ENCODE measurements at regions not wholly inside any gene's neighbourhood (a gene's known extent, or its start where the extent isn't known, plus 50 kb on each side); places are given as distances from the start of the nearest gene placed in this dataset.
"Not testable (repeated sequence)": the region's sequence is repeated elsewhere in the genome, so short reads cannot be mapped to it uniquely, and the experiment has no call there.

DNA sequence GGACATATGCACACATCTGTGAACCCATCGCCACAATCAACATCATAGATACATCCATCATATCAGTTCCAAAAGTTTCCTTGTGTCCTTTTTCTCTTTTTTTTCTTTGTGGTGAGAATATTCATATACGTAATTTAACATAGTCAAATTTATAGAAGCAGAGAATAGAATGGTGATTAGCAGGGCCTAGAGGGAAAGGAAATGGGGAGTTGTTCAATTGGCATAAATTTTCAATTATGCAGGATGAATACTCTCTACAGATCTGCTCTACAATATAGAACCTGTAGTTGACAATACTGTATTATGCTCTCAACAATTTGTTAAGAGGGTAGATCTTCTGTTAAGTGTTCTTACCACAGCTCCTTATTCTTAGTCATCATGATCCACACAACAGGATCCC is 413.2 kb downstream of the SHISA9 start:
- H3K27me3 ChIP-seq (ENCODE audit: insufficient read depth, low read length): no peaks in the 10 kb centered on the region

DNA sequence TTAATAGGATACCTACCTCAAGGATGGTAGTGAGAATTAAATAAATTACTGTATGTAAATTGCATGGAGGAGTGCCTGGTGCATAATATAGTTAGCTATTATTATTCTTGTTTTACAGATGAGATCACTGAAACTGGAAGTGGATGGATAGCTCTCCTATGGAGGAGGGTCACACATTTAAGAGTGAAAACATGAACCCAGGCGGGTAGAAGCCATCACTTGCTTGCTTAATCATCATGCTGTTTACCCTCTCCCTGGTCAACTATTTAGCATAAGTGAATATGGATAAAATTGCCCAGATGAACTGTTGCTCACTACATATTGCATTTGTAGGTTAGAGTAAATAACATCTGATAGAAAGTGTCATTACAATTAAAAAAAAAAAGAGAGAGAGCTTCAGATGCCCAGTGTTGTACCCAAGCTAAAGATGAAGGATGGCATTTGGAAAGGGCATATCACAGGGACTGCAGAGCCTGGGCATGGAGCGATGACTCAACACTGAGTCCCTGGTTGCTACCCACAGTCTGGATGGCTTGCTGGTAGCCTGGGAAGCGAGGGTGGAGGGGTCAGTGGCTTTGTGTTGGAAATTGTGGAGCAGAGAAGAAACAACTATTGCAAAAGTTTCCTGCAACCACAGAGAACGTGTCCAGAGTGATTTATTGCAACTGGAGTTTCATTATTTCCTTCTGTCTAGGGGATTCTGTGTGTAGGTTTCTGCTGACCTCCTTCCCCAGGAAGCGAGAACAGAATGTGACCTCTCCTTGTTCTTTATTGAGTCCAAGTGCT is 414.4 kb downstream of the SHISA9 start:
- H3K4me1 ChIP-seq (ENCODE audit: insufficient read depth, low read length): peaks cover 4% of the 10 kb centered on the region; the same call in 1 of the 2 replicates
- no peaks in the 10 kb centered on the region for H3K9me3 ChIP-seq (ENCODE audit: insufficient read depth, low read depth, low read length)
- H3K9ac ChIP-seq (ENCODE audit: low read depth, low read length): no peak overlapping the region
- H3K4me3 ChIP-seq (ENCODE audit: low read length): no peak overlapping the region
- no peaks in the 10 kb centered on the region for H3K36me3 ChIP-seq (ENCODE audit: insufficient read depth, low read length)
- WGBS: 82% methylated on average over 5 of the region's 5 CpGs
- no peak overlapping the region for H3K27ac ChIP-seq (ENCODE audit: low read depth, low read length)
- H3K27me3 ChIP-seq (ENCODE audit: insufficient read depth, low read length): peaks cover 2% of the 10 kb centered on the region; the same call in 1 of the 2 replicates

More for the DNA sequence above, 413.2 kb downstream of the SHISA9 start:
- H3K36me3 ChIP-seq (ENCODE audit: insufficient read depth, low read length): no peaks in the 10 kb centered on the region
- peaks cover 4% of the 10 kb centered on the region; the same call in 1 of the 2 replicates for H3K4me1 ChIP-seq (ENCODE audit: insufficient read depth, low read length)
- H3K4me3 ChIP-seq (ENCODE audit: low read length): no peak overlapping the region
- no peaks in the 10 kb centered on the region for H3K9me3 ChIP-seq (ENCODE audit: insufficient read depth, low read depth, low read length)
- no peak overlapping the region for H3K9ac ChIP-seq (ENCODE audit: low read depth, low read length)
- no peak overlapping the region for H3K27ac ChIP-seq (ENCODE audit: low read depth, low read length)
- WGBS: no CpG with 5 or more reads among the region's 2 CpGs

DNA sequence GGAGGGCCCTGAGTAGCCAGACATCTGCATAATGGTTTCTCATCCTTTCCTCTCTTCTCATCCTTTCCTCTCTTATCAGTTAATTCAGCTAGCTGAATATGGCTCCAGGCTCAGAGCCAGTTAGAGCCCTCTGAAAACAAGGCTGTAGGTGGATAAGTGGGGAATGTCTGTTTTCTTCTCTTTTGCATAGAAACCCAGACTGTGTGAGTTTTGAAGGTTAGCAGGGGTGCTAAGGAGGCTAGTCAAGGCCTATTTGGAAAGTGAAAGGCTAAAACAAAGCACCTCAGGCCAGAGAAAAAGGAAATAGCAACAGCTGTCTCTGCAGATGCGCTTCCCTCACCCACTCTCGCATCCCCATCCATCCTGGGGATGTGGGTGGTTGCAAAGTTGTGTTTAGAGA is 420.9 kb downstream of the SHISA9 start:
- no peaks in the 10 kb centered on the region for H3K36me3 ChIP-seq (ENCODE audit: insufficient read depth, low read length)
- H3K4me3 ChIP-seq (ENCODE audit: low read length): no peak overlapping the region
- H3K27ac ChIP-seq (ENCODE audit: low read depth, low read length): no peak overlapping the region
- no peaks in the 10 kb centered on the region for H3K9me3 ChIP-seq (ENCODE audit: insufficient read depth, low read depth, low read length)
- no peak overlapping the region for H3K9ac ChIP-seq (ENCODE audit: low read depth, low read length)
- peaks cover 23% of the 10 kb centered on the region for H3K4me1 ChIP-seq (ENCODE audit: insufficient read depth, low read length)
- WGBS: no CpG with 5 or more reads among the region's 2 CpGs
- peaks cover 29% of the 10 kb centered on the region for H3K27me3 ChIP-seq (ENCODE audit: insufficient read depth, low read length)

DNA sequence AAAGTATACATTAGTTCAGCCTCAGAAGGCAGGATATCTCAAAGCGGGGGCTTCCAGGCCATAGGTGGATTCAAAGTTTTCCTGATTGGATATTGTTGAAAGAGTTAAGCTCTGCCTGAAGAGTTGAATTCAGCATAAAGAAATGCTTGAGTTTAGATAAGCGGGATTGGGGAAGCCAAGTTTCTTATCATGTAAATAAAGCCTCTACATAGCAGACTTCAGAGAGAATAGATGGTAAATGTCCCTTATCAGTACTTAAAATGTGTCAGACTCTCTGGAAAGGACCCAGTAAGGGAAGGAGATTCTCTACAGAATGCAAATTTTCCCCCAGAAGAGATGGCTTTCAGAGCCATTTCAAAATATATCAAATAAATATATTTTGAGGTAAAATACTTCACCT is 423.5 kb downstream of the SHISA9 start:
- H3K36me3 ChIP-seq (ENCODE audit: insufficient read depth, low read length): no peaks in the 10 kb centered on the region
- H3K9me3 ChIP-seq (ENCODE audit: insufficient read depth, low read depth, low read length): no peaks in the 10 kb centered on the region
- peaks cover 29% of the 10 kb centered on the region for H3K27me3 ChIP-seq (ENCODE audit: insufficient read depth, low read length)
- H3K9ac ChIP-seq (ENCODE audit: low read depth, low read length): no peak overlapping the region
- H3K4me3 ChIP-seq (ENCODE audit: low read length): no peak overlapping the region
- 78% methylated on average over 1 of the region's 2 CpGs for WGBS
- no peak overlapping the region for H3K27ac ChIP-seq (ENCODE audit: low read depth, low read length)
- peaks cover 23% of the 10 kb centered on the region for H3K4me1 ChIP-seq (ENCODE audit: insufficient read depth, low read length)

DNA sequence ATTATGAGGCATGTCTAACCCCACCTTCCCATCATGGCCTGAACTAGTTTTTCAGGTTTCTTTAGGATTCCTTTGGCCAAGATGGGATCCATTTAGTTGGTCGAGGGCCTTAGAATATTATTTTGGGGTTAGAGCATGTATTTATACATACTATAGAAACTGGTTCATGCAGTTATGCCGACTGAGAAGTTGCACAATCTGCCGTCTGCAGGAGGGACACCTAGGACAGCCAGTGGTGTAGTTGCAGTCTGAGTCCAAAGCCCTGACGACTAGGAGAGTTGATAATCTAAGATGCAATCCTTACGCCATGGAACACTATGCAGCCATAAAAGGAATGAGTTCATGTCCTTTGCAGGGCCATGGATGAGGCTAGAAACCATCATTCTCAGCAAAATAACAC is 424.0 kb downstream of the SHISA9 start:
- Histone ChIP-seq H3K36me3 (ENCODE audit: insufficient read depth, low read length) (no peaks in the 10 kb centered on the region), H3K4me1 (ENCODE audit: insufficient read depth, low read length) (peaks cover 23% of the 10 kb centered on the region), H3K9me3 (ENCODE audit: insufficient read depth, low read depth, low read length) (no peaks in the 10 kb centered on the region), H3K27ac (ENCODE audit: low read depth, low read length) (no peak overlapping the region), H3K27me3 (ENCODE audit: insufficient read depth, low read length) (peaks cover 29% of the 10 kb centered on the region), H3K9ac (ENCODE audit: low read depth, low read length) (no peak overlapping the region), H3K4me3 (ENCODE audit: low read length) (no peak overlapping the region)
- WGBS: 94% methylated on average over 5 of the region's 5 CpGs

DNA sequence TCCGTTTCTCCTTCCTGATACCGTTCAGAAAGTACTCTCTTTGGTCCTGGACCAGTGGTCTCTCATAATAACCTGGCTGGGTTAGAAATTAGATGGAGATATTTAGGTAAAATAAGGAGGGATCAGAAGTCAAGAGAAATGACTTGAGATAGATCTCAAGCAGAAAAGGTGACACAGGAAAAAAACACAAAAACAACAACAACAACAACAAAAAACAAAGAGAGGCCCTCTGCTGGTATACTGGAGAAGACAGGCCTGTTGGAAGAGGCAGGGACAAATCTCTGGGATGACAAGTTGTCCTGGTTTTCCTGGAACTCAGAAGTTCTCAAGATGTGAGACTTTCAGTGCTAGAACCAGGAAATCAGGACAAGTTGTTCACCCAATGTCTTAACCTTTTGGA is 430.5 kb downstream of the SHISA9 start:
- WGBS: 96% methylated on average over 2 of the region's 2 CpGs
- H3K4me1 ChIP-seq (ENCODE audit: insufficient read depth, low read length): peaks cover 8% of the 10 kb centered on the region; the same call in 1 of the 2 replicates
- no peak overlapping the region for H3K4me3 ChIP-seq (ENCODE audit: low read length)
- no peaks in the 10 kb centered on the region for H3K27me3 ChIP-seq (ENCODE audit: insufficient read depth, low read length)
- no peak overlapping the region for H3K27ac ChIP-seq (ENCODE audit: low read depth, low read length)
- no peaks in the 10 kb centered on the region for H3K9me3 ChIP-seq (ENCODE audit: insufficient read depth, low read depth, low read length)
- H3K36me3 ChIP-seq (ENCODE audit: insufficient read depth, low read length): no peaks in the 10 kb centered on the region
- H3K9ac ChIP-seq (ENCODE audit: low read depth, low read length): no peak overlapping the region

DNA sequence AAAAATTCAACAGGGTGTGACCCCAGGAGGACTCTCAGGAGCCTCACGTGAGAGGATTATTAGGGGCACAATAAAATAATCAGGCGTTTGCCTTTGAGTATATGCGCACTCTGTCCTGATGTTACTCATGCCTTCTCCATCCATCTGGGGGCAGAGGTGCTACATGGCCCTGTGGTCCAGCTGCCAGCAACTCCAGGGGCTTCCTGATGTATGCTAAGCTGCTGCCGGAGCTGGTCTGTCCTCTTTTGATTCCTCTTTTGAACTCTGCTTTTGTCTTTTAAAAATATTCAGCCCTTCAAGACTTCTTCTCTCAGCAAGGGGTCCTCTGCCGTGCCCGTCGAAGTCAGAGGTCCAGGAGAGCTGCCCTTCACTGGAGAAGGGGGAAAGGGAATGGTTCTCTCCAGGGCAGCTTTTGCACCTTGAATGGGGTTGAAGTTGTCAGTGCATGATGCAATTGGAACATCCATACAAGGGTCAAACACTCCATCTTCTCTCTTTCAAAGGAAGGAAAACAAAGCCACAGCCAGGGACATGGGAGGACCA is 431.4 kb downstream of the SHISA9 start:
- 43% methylated on average over 7 of the region's 7 CpGs for WGBS
- no peaks in the 10 kb centered on the region for H3K9me3 ChIP-seq (ENCODE audit: insufficient read depth, low read depth, low read length)

DNA sequence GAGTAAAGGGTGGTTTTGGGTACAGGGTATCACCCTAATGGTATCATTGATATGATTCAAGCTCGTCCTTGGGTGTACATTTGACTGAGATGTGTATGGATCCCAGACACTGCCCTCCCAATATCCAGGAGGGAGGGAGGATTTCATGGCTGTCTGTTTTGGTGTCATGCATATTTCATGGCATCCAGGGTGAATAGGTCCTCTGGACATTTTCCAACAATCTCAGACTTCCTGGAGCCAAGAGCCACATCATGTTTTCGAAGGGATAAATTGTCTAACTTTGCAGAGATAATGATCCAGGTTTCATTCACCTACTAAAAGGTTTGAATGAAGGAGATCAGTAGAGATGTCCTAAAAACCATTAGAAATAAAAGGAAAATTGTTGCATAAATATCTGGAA is 431.9 kb downstream of the SHISA9 start:
- Histone ChIP-seq H3K4me3 (ENCODE audit: low read length) (no peak overlapping the region), H3K9ac (ENCODE audit: low read depth, low read length) (no peak overlapping the region), H3K9me3 (ENCODE audit: insufficient read depth, low read depth, low read length) (no peaks in the 10 kb centered on the region), H3K27me3 (ENCODE audit: insufficient read depth, low read length) (no peaks in the 10 kb centered on the region), H3K27ac (ENCODE audit: low read depth, low read length) (no peak overlapping the region; the same call in 1 of the 2 replicates), H3K4me1 (ENCODE audit: insufficient read depth, low read length) (peaks cover 8% of the 10 kb centered on the region; the same call in 1 of the 2 replicates), H3K36me3 (ENCODE audit: insufficient read depth, low read length) (no peaks in the 10 kb centered on the region)
- 86% methylated on average over 2 of the region's 2 CpGs for WGBS

More for the DNA sequence above, 431.4 kb downstream of the SHISA9 start:
- H3K27me3 ChIP-seq (ENCODE audit: insufficient read depth, low read length): no peaks in the 10 kb centered on the region
- peak overlapping the region; percentile 8; the same call in 1 of the 2 replicates for H3K27ac ChIP-seq (ENCODE audit: low read depth, low read length)
- peaks cover 8% of the 10 kb centered on the region; the same call in 1 of the 2 replicates for H3K4me1 ChIP-seq (ENCODE audit: insufficient read depth, low read length)
- no peak overlapping the region for H3K9ac ChIP-seq (ENCODE audit: low read depth, low read length)
- H3K36me3 ChIP-seq (ENCODE audit: insufficient read depth, low read length): no peaks in the 10 kb centered on the region
- H3K4me3 ChIP-seq (ENCODE audit: low read length): no peak overlapping the region

DNA sequence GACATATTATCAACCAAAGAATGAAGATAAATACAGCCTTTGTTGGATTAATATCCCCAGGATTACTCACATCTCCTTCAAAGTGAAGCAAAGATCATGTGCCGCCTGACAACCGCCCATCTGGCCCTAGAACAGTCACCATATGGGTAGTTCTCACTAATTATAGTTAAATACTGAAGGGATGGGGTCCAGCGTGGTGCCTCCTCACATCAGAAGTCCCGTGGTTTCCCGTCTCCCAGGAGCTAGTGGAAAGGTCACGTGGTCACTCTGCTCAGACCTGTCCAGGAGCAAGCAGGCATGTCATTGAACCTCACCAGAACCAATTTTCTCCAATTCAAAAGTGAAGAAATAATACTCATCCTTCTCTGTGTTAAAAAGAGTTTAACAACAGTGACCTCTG is 434.5 kb downstream of the SHISA9 start:
- 93% methylated on average over 6 of the region's 6 CpGs for WGBS
- H3K4me3 ChIP-seq (ENCODE audit: low read length): no peak overlapping the region
- H3K4me1 ChIP-seq (ENCODE audit: insufficient read depth, low read length): peaks cover 8% of the 10 kb centered on the region; the same call in 1 of the 2 replicates
- no peaks in the 10 kb centered on the region for H3K27me3 ChIP-seq (ENCODE audit: insufficient read depth, low read length)
- no peaks in the 10 kb centered on the region for H3K9me3 ChIP-seq (ENCODE audit: insufficient read depth, low read depth, low read length)
- no peaks in the 10 kb centered on the region for H3K36me3 ChIP-seq (ENCODE audit: insufficient read depth, low read length)
- no peak overlapping the region for H3K27ac ChIP-seq (ENCODE audit: low read depth, low read length)
- H3K9ac ChIP-seq (ENCODE audit: low read depth, low read length): no peak overlapping the region

DNA sequence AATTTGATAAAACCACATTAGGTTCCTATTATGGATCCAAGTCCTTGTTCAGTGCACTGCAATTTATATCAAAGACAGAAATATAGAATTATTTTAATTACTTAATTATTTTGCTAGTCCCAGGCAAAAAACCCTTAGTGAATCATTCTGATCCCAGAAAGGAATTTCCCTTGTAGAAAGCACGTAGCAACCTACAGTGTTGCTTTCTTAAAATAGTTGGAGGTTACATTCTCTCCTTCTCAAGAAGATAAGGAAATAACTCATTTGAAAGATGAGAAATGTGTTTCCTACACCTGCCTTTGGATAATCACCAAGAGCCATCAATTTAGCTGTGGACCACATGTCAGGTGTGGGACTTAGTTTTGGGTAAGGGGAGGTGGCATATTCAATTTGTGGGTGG is 434.9 kb downstream of the SHISA9 start:
- H3K9me3 ChIP-seq (ENCODE audit: insufficient read depth, low read depth, low read length): no peaks in the 10 kb centered on the region
- H3K27me3 ChIP-seq (ENCODE audit: insufficient read depth, low read length): no peaks in the 10 kb centered on the region
- 100% methylated on average over 1 of the region's 1 CpG for WGBS
- H3K4me1 ChIP-seq (ENCODE audit: insufficient read depth, low read length): peaks cover 8% of the 10 kb centered on the region; the same call in 1 of the 2 replicates
- H3K27ac ChIP-seq (ENCODE audit: low read depth, low read length): no peak overlapping the region
- no peaks in the 10 kb centered on the region for H3K36me3 ChIP-seq (ENCODE audit: insufficient read depth, low read length)
- H3K4me3 ChIP-seq (ENCODE audit: low read length): no peak overlapping the region
- no peak overlapping the region for H3K9ac ChIP-seq (ENCODE audit: low read depth, low read length)

DNA sequence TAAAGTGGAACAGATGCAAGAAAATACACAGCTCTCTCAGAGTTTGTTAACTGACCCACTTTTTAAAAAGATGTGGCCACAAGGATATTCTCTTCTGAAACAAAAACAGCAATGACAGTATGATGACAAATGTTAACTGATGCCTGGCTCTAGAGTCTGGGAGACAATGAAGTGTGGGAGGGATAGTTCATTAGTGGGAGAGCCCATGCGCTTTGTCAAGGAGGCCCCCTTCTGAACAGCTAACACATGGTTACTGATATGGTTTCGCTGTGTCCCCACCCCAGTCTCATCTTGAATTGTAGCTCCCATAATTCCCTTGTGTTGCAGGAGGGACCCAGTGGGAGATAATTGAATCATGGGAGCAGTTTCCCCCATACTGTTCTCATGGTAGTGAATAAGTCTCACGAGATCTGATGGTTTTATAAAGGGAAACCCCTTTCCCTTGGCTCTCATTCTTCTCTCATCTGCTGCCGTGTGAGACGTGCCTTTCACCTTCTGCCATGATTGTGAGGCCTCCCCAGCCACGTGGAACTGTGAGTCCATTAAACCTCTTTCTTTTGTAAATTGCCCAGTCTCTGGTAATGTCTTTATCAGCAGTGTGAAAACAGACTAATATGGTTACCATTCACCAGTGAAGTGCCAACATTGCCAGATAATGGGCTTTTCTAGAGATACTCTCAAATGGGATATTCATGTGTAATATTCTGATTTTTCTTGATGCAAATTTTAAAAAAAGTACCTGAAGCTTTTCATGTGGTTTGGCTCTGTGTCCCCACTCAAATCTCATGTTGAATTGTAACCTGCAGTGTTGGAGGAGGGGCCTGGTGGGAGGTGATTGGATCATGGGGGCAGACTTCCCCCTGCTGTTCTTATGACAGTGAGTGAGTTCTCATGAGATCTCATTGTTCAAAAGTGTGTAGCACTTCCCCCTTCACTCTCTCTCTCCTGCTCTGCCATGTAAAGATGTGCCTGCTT is 435.8 kb downstream of the SHISA9 start:
- WGBS: 74% methylated on average over 5 of the region's 6 CpGs
- H3K36me3 ChIP-seq (ENCODE audit: insufficient read depth, low read length); H3K9ac ChIP-seq (ENCODE audit: low read depth, low read length); H3K27ac ChIP-seq (ENCODE audit: low read depth, low read length); H3K27me3 ChIP-seq (ENCODE audit: insufficient read depth, low read length); H3K9me3 ChIP-seq (ENCODE audit: insufficient read depth, low read depth, low read length); H3K4me1 ChIP-seq (ENCODE audit: insufficient read depth, low read length); H3K4me3 ChIP-seq (ENCODE audit: low read length): not testable (repeated sequence)

Data from HUES64 (cell line).